Stimulated activated CD4-positive, alpha-beta T cell treated with anti-CD3 and anti-CD28 coated beads, Interleukin-4, amount 100 ng/mL, for 24 hours (primary cell): ENCODE measurements at regions not wholly inside any gene's neighbourhood (a gene's known extent, or its start where the extent isn't known, plus 50 kb on each side); places are given as distances from the start of the nearest gene placed in this dataset.

Experiments
- DNase-seq: peaks from one replicate; pipeline ENCODE4 v3.0.0-alpha.2; 2020

DNA sequence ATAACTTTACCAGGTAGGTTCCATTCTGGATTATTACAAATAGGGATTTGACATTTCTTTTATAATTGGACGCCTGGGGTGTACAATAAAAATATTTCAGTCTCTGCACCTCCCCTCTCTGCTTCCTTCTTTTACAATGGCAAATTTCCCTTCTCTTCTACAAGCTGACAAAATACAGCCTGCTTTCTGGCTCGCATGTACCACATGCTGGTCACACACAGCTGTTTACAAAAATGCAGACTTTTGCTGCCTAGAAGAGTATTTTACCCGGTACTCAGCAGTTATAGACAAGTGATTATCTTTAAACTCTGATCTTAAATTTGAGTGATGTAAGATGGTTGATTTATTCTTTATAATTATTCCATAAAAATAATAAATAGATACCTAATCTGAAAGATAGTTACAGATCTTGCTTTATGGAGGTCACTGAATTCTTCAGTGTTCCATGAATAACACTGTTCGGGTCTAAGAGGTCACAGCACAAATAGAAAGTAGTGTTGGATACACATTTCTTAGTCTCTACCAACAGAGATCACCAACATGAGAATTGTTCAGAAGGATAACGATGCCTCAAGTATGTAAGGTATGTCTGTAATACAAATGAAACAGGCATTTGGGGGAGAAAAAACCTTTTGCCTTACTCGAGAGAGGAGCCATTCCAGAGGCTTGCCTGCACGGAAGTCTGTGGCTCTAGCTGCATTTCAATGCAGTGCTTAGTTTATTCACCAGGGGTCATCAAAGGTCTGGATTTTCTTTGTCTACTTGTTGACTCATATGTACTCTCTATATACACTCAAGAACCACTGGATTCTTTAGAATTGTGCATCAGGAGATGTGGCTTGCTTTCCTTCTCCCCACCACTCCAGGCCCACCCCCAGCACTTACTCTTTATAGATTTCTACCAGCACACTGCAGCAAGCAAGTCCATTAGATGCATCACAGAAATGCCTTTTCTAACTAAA, 206.6 kb upstream of the RFX3 start:
- DNase-seq, result peak; percentile 62

DNA sequence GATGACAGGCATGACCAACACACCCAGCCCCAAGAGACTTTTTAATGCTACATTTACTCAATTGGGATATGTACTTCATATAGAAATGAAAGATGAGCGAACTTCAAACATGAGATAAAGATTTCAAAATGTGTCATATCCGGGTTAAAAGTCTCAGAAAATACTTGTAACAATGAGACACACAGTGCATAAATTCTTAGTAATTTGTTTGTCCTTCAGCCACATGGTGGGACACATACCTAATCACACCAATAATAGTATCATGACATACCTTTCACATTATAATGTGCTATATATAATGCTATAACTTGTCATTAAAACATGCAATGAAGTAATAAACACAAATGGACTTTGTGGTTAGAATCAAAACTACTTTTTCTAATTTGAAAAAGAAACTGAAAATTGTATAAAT, 204.7 kb upstream of the RFX3 start:
- no peak for DNase-seq

DNA sequence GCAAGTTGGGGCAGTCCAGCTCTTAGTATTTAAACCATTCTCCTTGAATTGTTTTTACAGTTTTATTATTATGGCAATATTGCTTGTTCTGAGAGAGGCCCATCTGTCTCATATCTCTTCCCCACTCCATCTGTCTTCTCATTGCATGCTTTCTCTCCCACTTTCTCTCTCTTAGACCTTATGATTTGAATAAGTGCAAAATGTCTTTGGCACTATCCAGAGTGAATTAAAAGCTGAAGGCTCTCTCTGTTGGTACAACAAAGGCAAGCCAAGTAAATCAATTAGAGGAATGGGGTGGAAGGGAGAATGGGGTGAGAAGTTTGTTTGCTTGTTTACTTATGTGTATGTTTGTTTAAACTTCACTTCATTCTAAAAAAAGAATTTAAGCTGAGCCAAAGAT, 195.3 kb upstream of the RFX3 start:
- no peak for DNase-seq

DNA sequence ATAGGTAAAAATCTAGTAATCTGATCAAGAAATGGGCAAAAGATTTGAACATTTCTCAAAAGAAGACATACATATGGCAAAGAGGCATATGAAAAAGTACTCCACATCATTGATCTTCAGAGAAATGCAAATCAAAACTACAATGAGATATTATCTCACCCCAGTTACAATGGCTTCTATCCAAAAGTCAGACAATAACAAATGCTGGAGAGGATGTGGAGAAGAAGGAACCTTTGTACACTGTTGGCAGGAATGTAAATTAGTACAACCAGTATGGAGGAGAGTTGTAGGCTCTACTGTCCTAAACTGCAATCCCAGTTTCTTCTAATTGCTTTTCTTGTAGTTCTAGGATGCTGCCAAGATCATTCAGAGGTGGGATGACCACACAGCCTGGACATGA, 193.5 kb upstream of the RFX3 start:
- DNase-seq, result no peak

DNA sequence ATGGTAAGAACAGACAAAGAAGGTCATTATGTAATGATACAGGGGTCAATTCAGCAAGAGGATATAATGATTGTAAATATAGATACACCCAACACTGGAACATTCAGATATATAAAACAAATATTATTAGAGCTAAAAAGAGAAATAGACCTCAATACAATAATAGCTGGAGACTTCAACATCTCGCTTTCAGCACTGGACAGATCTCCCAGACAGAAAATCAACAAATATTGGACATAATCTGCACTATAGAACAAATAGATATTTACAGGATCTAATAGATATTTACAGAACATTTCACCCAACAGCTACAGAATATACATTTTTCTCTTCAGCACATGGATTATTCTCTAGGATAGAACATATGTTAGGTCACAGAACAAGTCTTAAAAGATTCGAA, 190.6 kb upstream of the RFX3 start:
- DNase-seq, result no peak

DNA sequence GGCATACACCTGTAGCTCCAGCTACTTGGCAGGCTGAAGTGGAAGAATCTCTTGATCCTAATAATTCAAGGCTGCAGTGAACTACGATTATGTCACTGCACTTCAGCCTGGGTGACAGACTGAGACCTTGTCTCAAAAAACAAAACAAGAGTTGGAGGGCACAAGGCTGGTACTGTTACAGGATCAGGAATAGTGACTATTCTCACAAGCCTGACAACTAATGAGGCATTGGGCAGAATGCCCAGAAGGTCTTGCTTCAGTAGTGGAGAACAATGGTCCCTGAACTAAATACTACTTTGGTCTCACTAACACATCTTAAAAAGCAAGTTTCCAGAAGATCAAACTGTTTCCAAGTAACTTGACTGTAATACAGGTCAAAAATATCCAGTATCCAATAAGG, 182.9 kb upstream of the RFX3 start:
- no peak for DNase-seq

DNA sequence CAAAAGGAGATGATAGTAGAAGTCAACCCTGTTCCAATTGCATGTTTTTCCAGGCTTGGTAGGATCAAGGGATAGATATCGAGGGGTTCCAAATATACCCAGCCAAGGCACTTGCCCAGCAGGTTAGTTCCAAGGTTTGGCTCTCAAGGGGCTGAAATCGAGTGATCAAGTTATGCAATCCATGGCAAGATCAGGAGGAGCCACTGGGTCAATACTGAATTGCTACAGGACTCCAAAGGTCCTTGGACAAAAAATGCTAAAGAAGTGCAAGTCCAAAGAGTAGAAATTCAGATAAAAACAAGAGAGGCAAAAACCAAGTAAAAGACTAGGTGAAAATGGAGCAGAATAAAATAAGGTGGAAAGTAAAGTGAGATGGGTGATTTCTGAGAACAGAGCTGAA, 179.1 kb upstream of the RFX3 start:
- no peak for DNase-seq

DNA sequence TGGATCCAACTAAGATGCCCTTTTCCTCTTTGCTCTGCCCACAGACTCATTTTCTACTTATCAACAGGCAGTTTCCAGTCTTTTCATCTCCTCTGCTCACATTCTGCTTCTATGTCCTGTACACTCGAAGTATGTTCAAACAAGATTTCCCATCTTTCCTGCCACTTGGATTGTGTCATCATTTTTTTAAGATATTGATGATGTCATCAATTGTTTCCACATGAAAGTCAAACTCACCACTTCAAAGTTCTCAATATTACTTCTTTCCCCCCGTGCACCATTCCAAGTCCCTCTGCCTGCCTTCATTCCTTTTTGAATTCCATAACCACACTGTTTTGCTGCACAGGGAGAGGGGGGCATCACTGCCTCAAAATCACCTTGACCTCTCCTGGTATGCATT, 175.0 kb upstream of the RFX3 start:
- DNase-seq, result no peak

DNA sequence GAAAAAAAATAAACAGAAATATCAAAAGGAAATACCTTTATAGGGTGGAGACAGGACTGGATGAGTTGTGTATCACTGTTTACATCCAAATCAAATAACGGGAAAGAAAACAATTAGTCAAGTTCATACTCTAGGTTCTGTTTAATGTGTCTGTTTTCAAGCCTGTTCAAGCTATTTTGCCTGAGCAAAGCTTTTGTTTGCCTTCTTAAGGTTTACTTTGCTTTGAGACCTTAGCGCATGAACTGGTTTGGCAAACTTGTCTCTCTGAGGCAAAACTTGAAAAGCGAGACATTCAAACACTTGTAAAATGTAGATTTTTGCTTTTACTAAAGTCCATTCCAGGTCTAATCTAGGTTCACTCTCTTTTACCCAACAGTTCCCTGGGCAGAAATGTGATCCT, 174.1 kb upstream of the RFX3 start:
- DNase-seq, result no peak

DNA sequence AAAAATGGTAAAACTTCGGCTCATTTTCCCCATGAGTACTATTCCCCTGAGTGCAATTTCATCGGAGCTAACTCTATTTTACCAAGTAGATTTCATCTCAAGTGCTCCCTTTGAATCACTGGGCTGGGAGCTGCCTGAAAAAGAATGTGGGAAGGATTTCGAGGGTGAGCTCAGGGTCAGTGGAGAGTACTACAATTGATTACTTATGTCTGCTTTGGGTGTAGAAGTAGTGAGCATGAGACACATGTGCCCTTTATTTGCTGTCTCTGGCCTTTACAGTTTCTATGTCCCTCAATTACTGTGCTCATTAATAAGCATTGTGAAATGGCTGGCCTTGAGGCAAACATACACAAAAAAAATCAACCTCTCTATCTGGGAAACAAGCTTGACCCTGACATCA, 172.7 kb upstream of the RFX3 start:
- no peak for DNase-seq

DNA sequence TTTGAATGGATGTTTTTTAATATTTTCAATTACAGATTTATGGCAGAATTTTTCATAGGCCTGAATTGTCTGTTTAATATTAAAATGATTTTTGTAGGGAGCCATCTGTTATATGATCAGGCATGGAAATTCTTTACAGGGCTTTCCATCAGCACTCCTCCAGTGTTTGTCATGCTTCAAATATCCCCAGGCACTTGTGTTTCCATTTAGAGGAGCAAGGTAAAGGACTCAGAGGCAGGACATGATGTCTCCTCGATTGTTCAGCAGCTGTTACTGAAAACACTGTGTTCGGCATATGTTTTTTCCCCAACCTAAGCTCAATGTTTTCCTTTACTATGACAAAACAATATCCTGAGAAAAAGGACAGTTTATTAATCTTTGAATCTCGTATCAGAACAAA, 172.3 kb upstream of the RFX3 start:
- no peak for DNase-seq

DNA sequence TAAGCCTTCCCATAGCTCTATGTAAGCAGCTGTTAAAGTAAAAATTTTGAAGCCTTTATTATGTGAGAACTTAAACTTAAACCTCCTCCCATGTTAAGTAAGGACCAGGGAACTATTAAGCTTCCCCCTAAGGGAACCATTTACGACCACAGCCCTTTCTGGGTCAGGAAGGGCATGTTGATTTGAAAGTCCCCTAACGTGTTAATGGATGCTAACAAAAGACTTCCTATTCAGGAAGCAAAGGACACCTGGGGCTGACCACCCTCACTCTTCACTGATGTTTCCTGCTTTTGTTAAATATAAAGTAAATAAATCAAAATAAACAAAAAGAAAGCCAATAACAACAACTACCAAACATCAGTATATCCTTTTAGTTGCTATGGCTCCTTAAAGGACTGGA, 170.6 kb upstream of the RFX3 start:
- DNase-seq, result no peak

DNA sequence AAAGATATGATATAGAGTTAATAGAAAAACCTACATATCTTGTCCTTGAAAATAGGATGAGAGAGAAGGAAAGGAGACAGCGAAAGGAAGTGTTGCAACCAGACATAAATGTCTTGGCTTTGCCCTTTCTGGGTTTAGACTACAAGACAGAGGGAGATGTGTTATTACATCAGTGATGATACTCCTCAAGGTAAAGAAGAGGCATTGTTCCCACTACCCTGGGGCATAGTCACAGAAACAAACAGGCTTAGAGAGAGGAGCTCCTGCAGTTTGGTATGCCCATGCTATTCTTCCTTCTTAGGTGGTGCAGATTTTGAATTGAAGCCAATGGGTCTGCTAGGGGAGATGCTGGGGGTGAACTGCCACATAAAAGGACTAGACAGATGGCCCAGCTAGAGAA, 166.8 kb upstream of the RFX3 start:
- no peak for DNase-seq

DNA sequence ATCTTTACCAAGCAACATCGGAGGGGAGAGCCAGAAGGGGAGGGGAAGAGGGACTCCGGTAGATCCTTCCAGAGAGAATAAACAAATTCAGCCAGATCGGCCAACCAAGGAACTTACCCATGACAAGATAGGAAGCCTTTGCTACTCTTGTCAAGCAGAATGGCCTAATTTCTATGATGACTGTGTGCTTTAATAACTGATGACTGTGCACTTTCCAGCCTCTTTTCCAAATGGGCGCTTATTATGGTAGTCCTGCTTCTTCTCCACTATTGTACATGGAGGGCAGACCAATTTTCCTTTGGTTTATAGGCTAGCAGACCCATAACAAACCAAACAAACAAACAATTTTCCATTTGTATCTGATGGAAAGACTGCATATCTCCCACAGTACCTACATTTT, 163.8 kb upstream of the RFX3 start:
- no peak for DNase-seq

DNA sequence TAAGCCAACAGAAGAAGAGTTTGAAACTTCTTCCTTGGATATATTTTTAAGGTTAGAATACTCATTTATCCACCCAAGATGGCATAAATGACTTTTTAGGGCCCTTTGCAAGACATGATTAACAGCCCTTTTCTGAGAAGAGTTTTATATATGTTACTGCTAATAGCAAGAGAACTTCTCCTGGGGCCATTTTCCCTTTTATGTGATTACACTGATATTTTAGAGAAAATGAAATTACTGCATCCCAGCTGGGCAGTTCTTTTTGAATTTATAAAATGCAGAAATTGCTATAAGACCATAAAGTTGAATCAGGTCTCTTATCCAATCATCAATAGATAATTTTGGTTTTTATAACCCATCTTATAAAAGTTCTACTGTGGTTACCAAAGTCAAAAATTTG, 161.3 kb upstream of the RFX3 start:
- DNase-seq, result no peak

DNA sequence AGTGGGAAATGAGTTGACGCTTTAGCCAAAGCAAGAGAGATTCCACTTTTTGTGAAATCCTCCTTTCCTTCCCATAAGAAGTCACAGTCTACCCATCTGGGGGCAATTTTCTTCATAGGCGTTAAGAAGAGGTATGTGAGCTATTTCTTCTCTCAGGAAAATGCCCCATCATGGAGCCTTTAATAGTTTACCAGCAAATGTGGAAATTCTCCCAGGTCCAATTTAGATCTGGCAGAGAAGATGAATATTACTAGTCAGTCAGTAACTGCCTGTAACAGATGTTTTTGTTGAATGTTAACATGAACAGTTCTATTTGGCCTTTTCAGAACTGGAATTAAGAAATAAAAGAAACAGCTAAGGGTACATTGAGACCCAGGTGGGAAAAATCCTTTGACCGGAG, 156.4 kb upstream of the RFX3 start:
- DNase-seq, result no peak

DNA sequence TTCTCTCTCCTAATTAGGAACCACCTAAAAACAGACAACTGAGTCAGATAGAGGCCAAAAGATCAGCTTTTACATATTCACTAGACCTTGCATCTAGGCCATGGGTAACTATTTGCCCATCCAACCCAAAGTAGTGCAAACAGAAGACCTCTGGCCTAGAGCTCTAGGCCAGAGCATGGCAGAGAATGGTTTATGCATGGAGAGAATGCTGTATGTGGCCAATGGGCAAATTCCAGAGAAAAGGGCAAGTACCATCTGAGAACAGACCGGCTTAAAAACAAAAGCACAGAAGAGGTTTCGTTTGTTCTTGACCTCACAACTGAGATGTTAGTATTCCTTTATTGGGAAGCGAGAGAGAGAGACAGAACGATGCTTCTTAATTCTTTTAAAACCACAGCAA, 151.7 kb upstream of the RFX3 start:
- no peak for DNase-seq

DNA sequence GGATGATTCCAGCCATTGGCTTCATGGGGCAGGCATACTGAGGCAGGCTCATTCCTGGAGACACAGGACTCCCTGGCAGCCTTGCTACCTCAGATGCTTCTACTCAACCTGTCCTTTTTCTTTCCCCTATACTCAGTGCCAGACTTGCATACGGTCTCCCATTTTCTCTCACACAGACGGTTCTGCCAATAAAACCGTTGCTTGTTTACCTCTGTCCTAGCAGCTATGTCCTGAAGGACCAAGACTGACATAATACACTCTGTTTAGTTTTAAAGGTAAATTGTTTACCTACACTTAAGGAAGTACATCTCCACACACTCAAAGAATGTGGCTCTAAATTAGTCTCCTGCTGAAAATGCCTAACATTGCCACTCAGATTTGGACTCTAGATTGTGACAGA, 151.0 kb upstream of the RFX3 start:
- DNase-seq, result no peak

DNA sequence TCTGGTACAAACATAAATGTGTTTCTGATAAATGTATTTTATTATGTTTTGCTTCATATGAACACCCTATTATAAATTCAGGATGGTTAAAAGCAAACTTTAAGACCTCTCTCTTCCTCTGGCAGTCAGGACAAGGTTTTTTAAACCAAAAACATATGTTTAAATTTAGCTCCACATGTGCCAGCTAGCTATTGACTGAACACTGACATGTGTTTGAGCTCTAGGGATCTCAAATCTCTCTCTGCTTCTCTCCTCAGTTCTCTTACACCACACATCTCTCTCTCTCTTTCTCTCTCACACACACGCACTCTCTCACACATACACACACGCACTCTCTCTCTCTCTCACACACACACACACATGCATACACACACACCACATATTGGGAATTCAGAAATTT, 150.1 kb upstream of the RFX3 start:
- no peak for DNase-seq

DNA sequence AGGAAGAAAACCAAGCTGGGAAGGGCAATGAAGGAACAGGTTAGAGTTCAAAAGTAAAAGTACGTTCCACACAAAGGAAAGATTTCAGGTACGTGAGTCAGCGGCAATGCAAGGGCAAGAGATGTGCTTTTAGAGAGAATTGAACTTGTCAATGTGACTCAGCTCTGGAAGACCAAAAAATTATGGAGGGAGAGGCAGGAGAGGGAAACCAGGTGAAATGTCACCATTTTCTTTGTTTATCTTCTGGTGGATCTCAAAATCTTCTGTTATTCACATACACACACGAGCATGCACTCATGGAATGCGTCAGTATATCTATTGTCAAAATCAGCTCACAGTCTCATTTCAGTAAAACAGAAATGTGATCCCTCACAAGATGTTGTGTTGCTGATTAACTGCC, 148.8 kb upstream of the RFX3 start:
- no peak for DNase-seq

DNA sequence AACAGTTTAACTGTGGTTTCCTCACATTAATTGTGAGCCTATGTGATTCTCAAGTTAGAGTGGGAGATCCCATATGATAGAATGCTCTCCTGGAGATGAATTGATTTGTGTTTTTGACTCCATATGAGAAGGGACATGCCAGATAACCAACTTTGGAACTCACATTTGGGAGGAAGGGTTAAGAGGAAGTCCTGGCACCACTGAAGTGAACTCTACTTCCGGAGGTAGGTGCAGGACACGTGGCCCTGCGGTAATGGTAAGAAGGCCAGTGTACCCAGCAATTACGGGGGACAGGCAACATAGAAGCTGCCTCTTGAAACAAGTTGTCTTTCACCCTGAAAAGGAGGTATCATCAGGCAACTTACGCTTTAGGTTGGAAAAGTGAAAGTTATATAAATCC, 146.6 kb upstream of the RFX3 start:
- DNase-seq, result no peak

DNA sequence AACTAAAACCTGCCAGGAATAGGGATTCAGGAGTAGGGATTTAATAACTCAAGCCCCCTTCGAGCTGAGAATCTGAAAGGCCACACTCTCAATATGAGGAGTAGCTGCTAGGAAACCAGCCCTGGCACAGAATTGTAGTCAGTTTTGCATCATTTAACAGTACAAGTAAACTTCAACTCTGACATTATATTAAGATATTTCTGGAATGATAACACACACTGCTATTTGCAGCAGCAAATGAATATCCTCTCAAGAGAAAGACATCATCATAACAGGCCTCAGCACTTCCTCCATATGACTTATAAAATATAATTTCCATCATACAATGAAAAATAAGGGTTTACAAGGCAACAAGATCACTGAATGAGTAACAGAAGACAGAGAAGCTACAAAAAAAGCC, 138.2 kb upstream of the RFX3 start:
- no peak for DNase-seq

DNA sequence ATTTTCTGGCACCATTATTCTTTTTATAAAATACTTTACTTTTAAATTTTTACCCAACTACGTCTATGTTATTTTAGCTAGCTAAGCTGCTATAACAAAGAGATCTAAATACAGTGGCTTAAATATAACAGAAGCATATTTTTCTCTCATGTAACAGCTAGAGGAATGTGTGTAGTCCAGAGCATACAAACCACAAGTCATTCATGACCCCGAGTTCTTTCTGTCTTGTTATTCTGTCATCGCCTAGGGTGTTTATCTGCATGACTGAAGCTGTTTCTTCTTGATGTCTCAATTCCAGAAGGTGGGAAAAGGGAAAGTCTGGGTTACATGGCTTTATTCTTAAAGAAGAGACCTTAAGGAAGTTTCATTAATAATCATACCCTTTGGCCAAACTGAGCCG, 136.9 kb upstream of the RFX3 start:
- no peak for DNase-seq

DNA sequence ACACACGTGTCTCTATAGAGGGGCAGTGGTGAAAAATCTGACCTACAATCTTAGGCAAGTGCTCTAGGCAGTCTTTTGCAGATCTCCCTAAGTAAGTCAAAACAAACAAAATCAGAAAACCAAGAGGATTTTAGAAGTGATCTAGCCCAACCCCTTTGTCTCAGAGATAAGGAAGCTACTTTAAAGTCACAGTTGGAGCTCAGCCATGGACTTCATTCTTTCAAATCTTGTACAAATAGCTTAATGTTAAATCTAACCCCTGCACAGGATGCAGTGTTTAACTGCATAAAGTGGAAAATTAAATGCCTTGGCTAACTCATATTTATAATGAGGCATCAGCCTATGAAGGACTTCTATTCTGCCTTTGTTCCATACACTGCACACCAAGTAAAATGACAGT, 135.1 kb upstream of the RFX3 start:
- DNase-seq, result no peak

DNA sequence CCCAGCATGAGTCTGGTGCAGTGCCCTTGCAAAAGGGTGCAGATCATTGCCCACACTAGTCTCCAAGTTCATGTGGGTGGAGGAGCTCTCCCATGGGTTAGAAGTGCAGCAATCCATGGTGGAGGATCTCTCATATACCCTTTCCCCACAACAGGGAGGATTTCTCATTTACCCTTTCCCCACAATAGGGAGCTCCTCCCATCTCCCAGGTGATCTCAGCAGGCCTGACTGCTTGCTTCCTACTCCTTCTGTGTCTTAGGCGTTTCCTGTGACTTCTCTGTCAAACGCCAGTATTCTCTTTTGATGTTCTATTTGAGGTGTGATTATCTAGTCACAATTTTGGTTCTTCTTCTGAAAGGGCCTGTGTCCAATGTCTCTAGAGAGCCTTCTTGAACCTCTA, 133.8 kb upstream of the RFX3 start:
- no peak for DNase-seq
